GM18907 (cell line): ENCODE measurements at regions not wholly inside any gene's neighbourhood (a gene's known extent, or its start where the extent isn't known, plus 50 kb on each side); places are given as distances from the start of the nearest gene placed in this dataset.
"Not testable (repeated sequence)": the region's sequence is repeated elsewhere in the genome, so short reads cannot be mapped to it uniquely, and the experiment has no call there.

ENCODE experiments used
- ATAC-seq: cut with Tn5 transposase; IDR thresholded peaks from one replicate; pipeline ENCODE4 v1.9.1; 2021; ENCODE audit warnings: mild to moderate bottlenecking, moderate library complexity; ENCODE audit not compliant: unreplicated experiment

DNA sequence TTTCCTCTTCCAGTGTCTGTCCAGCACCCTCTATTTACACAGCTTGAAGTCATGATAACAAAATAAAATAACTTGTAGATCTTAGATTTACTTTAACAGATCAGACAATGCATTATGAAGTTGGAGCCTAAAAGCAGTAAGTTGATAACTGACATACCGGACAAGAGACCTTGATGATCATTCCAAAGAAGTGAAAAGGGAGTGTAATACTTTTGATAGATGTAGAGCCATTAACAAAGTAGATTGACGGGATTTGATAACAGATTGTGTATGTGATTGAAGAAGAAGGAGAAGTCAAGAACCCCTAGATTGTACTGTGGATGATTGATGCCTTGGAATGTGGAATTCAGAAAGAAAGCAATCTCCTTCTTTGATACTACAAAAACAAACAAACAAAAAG lies 403.8 kb upstream of the MGAT4C start:
- no peak for ATAC-seq

DNA sequence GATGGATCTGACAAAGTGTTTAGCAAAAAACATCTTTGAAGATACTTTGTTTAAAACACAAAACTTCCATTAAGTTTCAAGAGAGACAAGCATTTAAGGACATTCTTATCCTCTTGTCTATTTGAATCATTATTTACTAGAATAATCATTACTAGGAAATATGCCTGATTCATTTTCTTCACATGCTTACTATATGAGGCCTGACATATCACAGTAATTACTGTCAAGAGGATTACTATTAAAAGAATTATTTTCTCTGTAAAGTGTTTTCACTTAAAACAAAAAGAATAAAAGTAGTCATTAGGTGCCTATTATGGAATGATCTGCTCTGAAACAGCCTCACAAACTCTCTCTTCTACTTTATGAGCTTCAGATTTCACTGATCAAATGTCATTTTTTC lies 402.1 kb upstream of the MGAT4C start:
- no peak for ATAC-seq

DNA sequence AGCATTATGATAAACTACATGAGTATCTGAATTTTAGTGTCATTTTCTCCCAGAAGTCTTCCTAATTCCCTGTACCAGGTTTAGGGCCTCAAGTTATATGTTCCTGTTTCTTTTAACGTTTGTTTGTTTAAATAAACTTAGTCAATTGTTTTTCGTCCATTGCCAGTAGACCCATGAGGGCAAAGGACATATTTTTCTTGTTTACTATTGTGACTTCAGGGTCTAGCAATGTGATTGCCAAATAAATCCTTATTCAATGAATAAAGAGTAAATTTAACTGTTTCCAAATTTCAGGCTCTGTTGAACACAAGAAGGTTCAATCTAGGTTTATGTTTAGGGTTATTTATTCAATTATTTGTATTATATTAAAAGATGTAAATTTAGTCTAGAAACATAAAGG lies 391.6 kb upstream of the MGAT4C start:
- ATAC-seq, result no peak

DNA sequence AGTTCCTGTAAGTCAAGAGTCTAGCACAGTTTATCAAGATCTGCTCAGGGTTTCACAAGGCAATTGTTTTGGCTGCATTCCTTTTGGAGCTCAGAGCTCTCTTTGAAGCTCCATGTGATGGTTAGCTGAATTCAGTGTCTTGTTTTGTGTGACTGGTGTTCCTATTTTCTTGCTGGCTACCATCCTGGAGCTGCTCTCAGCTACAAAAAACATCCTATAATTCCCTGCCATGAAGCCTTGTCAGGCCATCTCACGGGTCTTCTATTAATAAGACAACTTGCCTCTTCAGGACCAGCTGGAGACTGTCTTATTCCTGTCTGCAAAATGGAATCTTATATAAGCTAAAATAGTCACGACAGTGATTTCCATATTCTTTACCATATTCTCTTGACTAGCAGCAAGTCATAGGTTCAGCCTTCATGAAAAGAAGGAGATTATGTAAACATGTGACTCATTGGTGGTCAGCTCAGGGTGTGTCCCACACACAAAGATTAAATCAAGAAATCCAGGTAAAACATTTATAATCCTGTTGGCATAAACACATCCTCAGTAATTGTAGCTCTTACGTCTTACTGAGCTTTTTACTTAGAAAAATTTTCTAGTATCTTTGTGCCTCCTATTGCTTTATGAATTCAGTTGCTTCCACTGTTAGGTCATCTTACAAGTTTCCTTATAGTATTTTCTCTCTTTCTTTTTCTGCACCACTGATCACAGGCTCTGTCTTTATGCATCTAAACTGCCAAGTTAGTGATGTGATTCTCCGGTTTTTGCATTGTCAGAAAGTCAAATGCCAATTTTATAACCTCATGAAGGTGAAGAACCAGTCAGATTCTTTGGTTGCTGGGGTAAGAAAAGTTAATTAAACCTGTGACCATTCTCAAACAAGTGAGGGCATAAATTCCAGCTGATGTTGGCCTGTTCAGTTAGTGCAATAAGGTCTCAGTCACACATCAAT lies 378.5 kb upstream of the MGAT4C start:
- no peak for ATAC-seq

DNA sequence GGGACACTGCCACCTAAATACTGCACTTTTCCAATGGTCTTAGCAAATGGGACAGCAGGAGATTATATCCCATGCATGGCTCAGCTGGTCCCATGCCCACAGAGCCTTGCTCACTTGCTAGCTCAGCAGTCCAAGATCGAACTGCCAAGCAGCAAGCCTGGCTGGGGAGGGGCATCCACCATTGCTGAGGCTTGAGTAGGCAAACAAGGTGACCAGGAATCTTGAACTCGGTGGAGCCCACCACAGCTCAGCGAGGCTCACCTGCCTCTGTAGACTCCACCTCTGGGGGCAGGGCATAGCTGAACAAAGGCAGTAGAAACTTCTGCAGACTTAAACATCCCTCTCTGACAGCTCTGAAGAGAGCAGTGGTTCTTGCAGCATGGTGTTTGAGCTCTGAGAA lies 370.8 kb upstream of the MGAT4C start:
- ATAC-seq, result no peak

DNA sequence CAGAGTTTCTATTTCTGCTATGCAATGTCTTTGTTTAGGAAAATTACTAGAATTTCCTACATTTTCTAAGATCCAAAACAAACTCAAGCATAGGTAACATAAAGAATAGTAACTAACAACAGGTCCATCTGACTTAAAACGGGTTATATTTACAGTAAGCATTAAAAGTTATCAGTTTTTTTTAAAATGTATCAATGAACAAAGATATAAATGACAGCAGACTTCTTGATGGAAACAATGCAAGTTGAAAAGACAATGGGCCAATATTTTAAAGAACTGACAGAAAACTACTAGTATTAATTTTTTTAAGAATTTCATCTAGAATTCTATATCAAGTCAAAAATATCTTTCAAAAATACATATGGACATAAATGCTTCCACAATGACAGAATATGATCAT lies 367.1 kb upstream of the MGAT4C start:
- no peak for ATAC-seq

DNA sequence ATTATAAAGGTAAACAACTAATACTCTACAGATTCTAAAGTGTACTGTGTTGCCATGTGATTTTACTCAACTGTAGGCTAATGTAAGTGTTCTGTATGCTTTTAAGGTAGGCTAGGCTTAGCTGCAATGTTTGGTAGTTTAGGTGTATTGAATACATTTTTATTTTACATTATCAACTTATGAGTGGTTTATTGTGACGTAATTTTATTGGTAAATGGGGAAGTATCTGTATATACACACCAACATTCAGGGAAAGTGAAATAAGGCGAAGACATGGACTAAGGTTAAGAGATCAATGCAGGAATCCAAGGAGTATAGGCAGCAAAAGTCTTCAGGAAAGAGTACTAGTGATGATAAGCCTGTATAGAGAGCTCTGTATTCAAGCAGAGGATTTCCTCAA lies 365.8 kb upstream of the MGAT4C start:
- ATAC-seq, result no peak

DNA sequence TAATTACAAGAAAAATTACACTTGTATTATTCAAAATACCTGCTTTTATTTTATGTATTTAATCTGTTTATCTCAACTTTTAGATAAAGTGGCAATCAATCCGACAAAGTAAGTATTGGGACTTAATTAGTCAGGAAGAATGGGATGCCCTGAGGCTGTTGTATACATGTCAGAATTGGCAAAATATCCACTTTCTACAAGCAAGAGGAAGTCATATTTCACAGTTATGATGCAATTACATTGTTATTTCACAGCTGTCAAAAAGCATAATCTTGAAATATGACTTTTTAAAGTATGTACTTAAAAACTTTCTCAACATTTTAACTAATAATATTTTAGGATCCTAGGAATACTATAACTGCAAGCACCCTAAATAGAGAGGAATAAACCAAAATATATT lies 357.1 kb upstream of the MGAT4C start:
- ATAC-seq, result no peak

DNA sequence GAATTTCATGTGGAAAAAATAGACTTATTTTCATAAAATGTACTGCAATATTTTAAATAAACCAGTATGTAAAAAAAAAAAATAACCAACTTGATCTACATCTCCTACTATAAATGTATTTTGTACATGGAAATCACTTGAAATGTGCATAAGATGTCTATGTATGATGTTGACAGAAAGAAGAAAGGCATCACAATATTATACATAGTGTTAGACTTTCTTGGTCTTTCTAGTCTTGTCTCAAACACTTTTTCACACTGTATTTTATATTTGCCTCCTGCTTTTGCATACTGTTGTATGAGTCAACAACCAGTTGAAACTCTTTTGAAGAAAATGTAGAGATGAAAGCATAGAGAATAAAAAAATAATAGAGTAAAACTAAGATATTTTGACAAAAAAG lies 352.4 kb upstream of the MGAT4C start:
- ATAC-seq, result no peak

DNA sequence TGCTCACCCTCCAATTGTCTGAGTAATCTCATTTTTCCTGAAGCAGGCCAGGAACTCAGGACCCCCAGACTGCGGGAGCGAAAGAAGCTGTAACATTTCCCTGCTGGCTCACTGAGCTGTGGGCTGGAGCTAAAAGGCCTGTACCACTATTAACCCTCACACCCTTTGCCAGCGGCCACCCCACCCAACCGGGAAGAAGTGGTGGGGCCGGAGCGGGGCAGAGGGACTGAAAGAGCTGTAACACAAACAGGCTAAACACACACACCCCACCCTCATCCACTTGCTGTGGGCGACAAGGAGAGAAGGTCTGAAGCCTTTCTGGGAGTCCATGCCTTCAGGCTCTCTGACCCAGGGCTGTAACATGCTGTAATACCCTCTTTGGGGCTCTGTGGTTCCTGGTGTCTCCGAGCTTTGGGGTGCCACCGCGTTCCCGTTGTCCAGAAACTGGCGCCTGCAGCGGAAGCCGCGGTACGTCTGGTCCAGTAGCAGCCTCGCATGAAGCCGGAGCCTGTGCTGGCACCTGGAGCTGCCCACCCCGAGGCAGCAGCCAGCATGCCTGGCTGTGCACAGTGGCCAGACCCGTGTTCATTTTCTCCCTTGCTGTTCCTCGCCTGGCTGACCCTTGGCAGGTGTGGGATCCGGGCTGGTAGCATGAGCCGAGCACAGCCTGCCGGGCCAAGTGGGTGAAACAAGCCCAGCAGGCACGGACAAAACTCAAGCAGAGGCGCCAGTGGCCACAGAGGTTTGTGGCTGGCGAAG lies 345.5 kb upstream of the MGAT4C start:
- ATAC-seq, result no peak

DNA sequence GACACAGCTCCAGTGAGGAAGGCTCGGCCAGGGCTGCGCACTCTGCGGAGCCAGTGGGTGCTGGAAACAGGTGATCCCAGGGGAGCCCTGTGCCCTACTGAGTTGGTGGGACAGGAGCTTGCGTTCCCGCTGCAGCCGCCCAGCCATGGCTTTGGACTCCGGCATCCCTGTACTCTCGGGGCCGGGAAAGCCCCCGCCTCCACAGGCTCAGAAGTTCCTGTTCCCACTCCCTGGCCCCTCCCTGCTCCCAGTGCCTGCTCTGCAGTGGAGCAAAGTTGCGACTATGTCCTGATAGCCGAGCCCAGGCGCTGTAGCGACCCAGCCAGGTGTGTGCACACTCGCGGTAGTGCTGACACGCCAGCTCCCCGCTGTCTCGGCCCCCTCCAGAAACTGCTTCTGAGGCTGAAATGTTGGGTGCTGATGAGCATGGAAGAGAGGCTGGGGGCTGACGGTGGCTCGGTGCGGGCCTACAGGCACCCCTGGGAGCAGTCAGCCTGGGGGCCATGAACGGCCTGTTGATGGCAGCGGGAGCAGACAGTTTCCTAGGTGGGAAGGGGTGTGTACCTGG lies 344.6 kb upstream of the MGAT4C start:
- ATAC-seq, result no peak

DNA sequence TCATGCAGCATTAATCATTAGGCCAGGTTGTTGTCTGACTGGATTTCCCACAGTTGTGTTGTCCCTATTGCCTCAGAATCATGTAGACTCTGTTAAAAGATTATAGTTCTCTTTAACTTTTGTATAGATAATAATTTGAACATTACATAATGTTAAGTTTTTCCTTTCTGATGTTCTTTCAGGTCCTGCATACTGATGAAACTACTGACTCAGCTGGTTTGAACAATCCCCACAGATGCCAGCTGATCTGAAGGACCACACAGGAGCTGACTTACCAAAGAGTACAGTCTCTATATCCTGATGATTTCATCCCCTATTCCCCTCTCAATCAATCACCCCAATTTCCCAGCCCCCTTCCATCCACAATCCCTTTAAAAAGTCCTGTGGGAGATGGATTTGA lies 341.2 kb upstream of the MGAT4C start:
- ATAC-seq, result no peak

DNA sequence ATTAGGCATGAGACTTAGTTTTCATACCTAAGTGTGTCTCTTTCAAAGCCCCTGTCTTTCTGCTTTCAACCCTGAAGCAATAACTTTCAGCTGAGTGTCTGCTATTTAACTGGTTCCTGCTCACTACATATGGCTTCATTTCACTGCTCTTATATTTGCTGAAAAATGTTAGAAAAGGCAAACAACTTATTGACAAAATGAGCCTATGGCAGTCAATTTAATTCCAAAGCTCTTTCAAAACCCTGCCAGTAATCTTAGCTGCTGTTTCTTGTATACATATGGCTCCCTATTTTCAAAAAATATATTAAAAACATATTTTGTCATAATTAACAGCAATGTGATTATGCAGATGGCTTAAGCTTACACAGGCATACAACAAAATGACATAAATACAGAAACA lies 334.1 kb upstream of the MGAT4C start:
- no peak for ATAC-seq

DNA sequence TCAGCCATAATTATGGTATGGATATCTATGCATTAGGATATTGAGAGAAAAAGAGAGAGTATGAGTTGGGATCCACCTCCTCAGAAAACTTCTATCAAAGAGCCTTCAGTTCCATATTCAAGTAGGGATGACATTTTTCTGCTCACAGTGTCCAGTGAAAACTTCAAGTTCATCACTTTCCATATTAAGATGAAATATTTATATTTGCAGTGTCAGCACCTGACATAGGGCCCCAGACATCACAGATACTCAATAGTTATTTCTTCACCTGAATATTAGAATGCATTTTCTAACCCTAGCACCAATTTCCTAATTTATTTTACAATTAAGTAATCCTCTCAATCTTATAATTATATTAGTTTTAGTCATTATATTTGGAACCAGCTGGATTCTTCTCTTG lies 318.0 kb upstream of the MGAT4C start:
- ATAC-seq, result no peak

DNA sequence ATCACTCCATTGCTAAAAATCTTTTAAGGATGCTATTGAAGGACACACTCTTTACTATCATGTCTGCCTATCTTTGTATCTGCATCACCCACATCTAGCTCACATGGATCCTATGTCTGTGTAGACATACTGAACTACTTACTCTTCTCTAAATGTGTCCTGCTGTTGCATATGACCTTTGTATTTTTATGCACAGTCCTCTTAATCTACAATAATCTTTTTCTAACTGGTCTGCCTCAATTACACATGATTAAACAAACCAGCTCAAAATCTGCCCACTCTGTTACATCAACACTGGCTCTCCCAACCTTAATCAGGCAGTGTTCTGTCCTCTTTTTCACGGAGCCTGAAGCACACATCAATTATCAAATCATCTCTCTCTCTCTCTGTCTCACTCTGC lies 316.3 kb upstream of the MGAT4C start:
- ATAC-seq, result no peak

DNA sequence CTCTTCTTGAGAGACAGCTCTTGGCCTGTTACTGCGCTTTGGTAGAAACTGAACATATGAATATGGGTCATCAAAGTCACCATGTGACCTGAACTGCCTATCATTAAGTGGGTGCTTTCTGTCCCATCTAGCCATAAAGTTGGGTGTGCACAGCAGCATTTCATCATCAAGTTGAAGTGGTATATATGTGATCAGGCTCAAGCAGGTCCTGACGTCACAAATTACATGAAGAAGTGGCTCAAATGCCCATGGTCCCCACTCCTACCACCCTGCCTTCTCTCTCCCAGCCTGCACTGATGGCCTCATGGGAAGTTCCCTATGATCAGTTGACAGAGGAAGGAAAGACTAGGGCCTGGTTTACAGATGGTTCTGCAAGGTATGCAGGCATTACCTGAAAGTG lies 308.8 kb upstream of the MGAT4C start:
- no peak for ATAC-seq

DNA sequence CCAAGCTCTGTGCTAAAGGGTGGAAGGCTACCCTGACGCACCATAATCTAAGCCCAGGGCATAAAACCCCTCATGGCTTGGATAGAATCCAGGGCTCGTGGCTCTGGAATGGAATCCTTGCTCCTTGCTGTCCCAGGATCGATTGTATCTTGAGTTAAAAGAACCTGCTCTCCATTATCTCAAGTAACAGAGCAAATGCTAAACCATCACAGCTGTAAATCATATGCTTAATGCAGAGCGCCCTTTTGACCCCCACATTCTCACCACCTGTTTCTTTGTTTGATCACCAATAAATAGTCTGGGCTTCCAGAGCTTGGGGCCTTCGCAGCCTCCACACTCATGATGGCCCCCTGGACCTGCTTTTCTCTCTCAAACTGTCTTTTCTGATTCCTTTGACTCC lies 299.3 kb upstream of the MGAT4C start:
- ATAC-seq, result not testable (repeated sequence)

DNA sequence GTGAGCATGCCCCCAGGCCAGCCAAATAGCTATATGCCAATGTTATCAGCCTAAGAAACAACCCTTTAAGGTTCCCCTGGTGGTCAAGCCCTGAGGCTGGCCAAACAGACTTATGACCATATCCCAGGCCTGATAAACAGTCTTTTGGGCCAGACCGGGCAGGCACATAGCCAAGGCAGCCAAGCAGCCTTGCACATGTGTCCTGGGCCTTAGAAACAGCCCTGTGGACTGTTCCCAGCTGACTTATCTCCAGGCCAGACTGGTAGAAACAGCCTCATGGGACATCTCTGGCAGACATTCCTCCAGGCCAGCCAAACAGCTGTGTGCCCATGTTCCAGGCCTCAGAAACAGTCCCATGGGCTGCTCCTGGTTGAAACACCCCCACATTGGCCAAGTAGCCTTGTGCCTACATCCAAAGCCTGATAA lies 295.0 kb upstream of the MGAT4C start:
- no peak for ATAC-seq

DNA sequence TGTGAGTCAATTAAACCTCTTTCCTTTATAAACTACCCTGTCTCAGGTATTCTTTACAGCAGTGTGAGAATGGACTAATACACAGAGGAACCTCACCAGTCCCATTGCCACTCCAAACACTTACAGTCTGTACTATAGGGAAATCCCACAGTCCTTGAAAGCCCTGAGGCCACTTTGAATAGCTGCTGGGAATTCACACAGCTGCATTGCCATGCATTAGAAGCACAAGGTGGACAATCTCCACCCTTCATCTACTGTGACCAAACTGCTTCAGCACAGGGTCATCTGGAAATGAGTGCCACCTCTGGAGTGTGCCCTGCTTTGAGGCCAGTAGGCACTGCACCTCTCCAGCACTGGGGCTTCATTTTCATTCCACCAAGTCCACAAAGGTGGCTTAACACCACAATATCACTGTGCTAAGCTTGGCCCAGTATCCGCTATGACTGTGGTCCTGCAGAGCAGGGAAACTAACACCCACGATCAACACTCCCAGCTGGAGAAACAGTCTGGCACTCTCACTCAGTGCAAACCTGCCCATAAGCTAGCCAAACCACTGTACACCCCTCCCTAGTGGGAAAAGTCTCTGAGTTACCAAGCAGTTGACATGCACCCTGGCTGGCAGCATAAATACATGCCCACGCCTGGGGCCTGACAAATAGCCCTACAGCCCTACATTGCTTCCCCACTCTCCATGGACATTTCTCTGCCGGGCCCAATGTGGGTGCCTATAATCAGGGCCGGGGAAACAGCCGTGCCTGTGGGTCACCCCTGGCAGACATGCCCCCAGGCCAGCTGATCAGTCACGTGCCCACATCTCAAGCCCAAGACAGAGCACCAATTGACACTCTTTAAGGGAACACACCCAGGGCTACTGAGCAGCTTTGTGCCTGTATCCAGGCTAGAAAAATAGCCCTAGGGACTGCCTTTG lies 294.3 kb upstream of the MGAT4C start:
- no peak for ATAC-seq

DNA sequence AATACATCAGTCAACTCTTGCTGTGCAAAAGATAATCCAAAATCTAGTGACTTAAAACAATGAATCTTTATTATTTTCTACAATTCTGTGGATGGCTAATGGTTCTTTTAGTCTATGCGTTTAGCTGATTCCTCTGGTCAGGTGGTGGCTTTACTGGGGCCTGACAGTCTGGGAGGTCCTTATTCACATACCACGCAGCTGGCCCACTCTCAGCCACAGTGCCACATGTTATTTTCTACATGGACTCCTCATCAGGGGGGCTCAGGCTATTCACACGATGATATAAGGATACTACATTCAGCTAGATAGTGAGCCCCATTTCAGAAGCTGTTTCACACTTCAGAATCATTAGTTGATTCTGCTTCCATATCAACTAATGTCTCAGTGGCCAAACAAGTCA lies 287.5 kb upstream of the MGAT4C start:
- no peak for ATAC-seq
